ENCODE measurements at regions not wholly inside any gene's neighbourhood (a gene's known extent, or its start where the extent isn't known, plus 50 kb on each side); places are given as distances from the start of the nearest gene placed in this dataset.

DNA sequence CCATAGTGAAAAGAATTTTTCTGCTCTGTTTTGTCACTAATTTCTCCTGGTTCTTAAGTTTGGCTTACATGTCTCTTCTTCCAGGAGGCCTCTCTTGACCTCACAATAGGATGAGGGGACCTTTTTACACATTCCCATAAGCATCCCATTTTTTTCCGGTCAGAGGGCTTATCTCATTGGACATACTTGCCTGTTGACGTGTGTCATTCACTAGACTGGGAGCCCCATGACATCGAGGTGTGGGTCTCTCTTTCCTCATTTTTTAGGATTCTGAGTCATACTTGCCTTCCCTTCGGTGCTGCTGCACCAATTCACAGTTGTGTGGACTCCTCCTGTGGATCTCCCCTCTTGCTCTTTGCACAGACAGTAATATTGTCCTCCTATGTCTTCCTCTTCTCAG is 601.8 kb downstream of the GATA3 start:
- no peak overlapping the region for H3K4me3 ChIP-seq (replicated peaks; ENCODE audit: insufficient read depth, low read length)
- H3K27ac ChIP-seq (replicated peaks) = no peak overlapping the region
- H3K27me3 ChIP-seq (ENCODE audit: insufficient read depth, poor library complexity, severe bottlenecking) = no peaks in the 10 kb centered on the region
- TF ChIP-seq, protein P1, sequence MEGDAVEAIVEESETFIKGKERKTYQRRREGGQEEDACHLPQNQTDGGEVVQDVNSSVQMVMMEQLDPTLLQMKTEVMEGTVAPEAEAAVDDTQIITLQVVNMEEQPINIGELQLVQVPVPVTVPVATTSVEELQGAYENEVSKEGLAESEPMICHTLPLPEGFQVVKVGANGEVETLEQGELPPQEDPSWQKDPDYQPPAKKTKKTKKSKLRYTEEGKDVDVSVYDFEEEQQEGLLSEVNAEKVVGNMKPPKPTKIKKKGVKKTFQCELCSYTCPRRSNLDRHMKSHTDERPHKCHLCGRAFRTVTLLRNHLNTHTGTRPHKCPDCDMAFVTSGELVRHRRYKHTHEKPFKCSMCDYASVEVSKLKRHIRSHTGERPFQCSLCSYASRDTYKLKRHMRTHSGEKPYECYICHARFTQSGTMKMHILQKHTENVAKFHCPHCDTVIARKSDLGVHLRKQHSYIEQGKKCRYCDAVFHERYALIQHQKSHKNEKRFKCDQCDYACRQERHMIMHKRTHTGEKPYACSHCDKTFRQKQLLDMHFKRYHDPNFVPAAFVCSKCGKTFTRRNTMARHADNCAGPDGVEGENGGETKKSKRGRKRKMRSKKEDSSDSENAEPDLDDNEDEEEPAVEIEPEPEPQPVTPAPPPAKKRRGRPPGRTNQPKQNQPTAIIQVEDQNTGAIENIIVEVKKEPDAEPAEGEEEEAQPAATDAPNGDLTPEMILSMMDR (IDR thresholded peaks at IDR 0.05; ENCODE audit: insufficient read depth, low read length) = no peak
- TF ChIP-seq REST (IDR thresholded peaks at IDR 0.05; ENCODE audit: insufficient replicate concordance, low read depth) (no peak), GABPA (IDR thresholded peaks at IDR 0.05; ENCODE audit: low read depth) (no peak), SPI1 (IDR thresholded peaks at IDR 0.05; ENCODE audit: borderline replicate concordance, low read depth) (no peak), POLR2AphosphoS5 (IDR thresholded peaks at IDR 0.05; ENCODE audit: low read depth) (no peak)
- DNase-seq (ENCODE audit: low read depth in 1 of 2, low spot score in 1 of 2) = no peak

DNA sequence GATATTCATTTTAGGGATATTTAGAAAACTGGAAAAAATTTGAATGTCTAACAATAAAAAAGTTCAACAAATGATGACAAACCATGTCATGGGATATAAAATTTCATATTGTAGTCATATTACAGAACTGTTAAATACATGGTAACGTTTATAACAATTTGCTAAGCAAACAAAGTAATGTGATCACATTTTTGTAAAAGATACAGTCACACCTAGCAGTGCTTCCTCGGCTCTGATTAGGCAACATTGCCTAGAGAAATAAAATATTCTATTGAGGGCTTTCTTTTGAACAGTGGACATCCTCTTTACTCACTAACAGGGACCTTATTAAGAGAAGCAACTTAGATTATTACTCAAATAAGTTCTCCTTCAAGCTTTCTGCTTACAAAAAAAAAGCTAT is 605.5 kb downstream of the GATA3 start:
- no peaks in the 10 kb centered on the region for H3K27me3 ChIP-seq (ENCODE audit: insufficient read depth, poor library complexity, severe bottlenecking)
- no peak for DNase-seq (ENCODE audit: low read depth in 1 of 2, low spot score in 1 of 2)
- H3K27ac ChIP-seq (replicated peaks) = no peak overlapping the region
- no peak for TF ChIP-seq REST (IDR thresholded peaks at IDR 0.05; ENCODE audit: insufficient replicate concordance, low read depth)
- no peak overlapping the region for H3K4me3 ChIP-seq (replicated peaks; ENCODE audit: insufficient read depth, low read length)

DNA sequence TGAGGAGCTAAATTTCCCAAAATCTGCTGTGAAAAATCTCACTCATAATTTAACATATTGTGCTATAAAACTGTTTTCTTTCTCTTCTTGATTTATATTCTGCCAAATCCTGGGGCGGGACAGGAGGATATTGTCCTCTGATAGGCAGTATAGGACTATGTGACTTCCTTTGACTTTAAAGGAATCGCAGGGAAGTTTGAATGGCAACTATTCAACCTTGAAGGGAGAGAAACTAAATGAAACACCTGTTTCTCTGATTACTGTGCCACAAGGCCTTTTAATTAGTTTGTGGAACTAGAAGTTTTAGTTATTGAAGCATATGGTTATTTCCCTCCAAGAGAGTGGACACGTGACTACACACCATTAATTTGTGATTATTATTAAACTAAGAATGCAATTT is 607.4 kb downstream of the GATA3 start:
- Histone ChIP-seq H3K27me3 (ENCODE audit: insufficient read depth, poor library complexity, severe bottlenecking) (no peaks in the 10 kb centered on the region), H3K4me3 (replicated peaks; ENCODE audit: insufficient read depth, low read length) (no peak overlapping the region), H3K27ac (replicated peaks) (no peak overlapping the region)
- no peak for DNase-seq (ENCODE audit: low read depth in 1 of 2, low spot score in 1 of 2)
- no peak for TF ChIP-seq GABPA (IDR thresholded peaks at IDR 0.05; ENCODE audit: low read depth)
- TF ChIP-seq REST (IDR thresholded peaks at IDR 0.05; ENCODE audit: insufficient replicate concordance, low read depth) = no peak
- TF ChIP-seq, protein P1 (IDR thresholded peaks at IDR 0.05; ENCODE audit: insufficient read depth, low read length) = no peak
- no peak for TF ChIP-seq SPI1 (IDR thresholded peaks at IDR 0.05; ENCODE audit: borderline replicate concordance, low read depth)
- TF ChIP-seq POLR2AphosphoS5 (IDR thresholded peaks at IDR 0.05; ENCODE audit: low read depth) = no peak

GRCh38 chr10:8663131-8663530 is 608.6 kb downstream of the GATA3 start:
- DNase-seq (ENCODE audit: low read depth in 1 of 2, low spot score in 1 of 2) = no peak
- Histone ChIP-seq H3K27me3 (ENCODE audit: insufficient read depth, poor library complexity, severe bottlenecking) (no peaks in the 10 kb centered on the region), H3K27ac (replicated peaks) (no peak overlapping the region), H3K4me3 (replicated peaks; ENCODE audit: insufficient read depth, low read length) (no peak overlapping the region)
- TF ChIP-seq POLR2AphosphoS5 (IDR thresholded peaks at IDR 0.05; ENCODE audit: low read depth) (no peak), SPI1 (IDR thresholded peaks at IDR 0.05; ENCODE audit: borderline replicate concordance, low read depth) (no peak), REST (IDR thresholded peaks at IDR 0.05; ENCODE audit: insufficient replicate concordance, low read depth) (no peak), GABPA (IDR thresholded peaks at IDR 0.05; ENCODE audit: low read depth) (no peak)
- TF ChIP-seq, protein P1 (IDR thresholded peaks at IDR 0.05; ENCODE audit: insufficient read depth, low read length) = no peak

All from HL-60 (cell line).